Limb (tissue), 2 donors: ENCODE measurements at regions not wholly inside any gene's neighbourhood (a gene's known extent, or its start where the extent isn't known, plus 50 kb on each side); places are given as distances from the start of the nearest gene placed in this dataset.

Experiments used
- DNase-seq, 2 donors: peaks; one replicate each; pipeline ENCODE4 v3.0.0-alpha.2; 2016; ENCODE audit errors: extremely low spot score in 2 of 2

DNA sequence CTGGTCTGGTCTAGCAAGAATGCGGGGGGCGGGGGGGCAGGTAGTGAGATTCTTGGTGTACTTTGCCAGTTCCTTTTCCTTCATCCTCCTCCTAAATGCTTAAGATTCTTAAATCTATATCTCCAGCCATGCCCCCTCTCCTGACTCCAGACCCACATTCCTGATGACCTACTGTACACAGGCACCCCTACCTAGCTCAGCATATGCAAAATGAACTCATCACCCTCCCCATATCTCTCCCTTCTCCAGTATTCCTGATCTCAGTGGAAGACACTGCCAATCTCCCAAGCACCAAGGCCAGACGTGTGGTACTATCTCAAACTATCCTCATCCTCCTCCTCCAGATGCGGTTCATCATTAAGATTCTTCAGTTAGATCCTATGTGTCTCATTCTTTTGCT is 215.8 kb downstream of the SPTSSA start:
- no peak for DNase-seq

DNA sequence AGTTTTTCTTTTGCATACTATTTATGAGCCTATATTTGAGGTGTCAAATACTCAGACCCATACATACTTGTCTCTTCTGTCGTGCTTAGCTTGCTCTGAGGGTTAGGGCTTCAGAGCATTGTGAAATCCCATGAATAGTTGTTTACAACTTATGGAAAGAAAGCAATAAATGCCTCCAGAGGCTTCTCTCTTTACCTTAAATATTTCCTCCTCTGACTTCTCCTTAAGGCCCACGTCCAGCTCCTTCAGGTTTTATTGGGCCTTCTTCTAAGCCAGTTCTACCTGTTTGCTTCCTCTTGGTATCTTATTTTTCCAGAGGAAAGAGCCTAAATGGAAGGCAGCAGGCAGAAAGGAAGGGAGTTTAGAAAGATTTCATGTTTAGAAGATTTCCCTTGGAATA is 218.6 kb downstream of the SPTSSA start:
- no peak for DNase-seq

DNA sequence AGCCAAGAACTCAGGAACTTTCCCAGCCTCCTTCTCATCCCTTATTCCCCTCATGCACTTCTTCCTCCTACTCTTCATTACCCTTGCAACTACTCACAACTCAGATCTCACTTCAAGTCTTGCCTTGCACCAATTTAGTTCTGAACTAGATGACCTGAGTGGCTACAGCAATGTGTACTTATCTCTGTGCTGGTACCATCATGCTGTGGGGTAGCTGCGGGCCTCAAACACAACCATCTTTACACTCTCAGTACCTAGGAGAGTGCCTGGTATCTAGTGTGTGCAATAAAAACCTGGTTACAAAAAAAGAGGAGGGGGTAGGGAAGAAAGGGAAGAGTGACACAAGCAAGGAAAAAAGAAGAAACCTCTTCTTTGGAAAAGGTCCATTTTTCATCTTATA is 219.0 kb downstream of the SPTSSA start:
- DNase-seq: no peak

DNA sequence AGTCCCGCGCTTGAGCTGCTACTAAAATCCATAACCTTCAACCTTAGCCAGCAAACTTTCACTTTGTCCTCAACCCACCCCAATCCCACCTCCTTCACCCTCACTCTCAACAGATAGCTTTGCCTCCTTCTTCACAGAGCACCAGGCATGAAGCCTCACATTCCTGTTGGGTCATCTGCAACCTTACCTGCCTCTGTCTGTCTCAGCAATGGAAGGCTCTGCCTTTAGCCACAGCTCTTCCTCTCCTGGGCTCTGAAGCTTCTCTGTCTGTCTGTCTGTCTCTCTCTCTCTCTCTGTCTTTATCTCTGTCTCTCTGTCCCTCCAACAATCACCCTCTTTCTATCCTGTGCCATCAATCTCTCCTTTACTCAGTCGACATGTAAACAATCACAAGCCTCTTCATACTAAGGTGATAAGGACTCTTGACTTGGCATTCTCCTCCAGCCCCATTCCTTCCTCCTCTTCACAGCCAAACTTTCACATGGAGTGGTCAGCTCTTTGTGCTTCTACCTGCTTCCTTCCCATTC is 220.8 kb downstream of the SPTSSA start:
- DNase-seq: no peak

DNA sequence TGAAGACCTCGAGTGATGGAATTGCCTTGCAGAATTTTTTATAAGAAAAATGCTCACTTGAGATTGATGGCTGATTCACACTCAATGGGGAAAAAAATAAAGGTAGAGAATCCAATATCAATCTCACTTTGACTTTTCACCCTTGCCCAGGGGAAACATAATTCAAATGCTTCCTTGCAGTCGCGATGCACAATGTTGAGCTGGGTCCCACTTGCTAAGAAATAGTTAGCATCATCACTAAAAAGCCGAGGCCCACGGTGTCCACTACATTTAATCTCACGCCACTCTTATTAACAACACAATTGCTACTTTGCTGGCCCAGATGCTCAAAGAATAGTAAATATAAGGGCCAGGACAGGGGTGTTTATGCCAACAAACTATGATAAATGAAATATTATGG is 223.4 kb downstream of the SPTSSA start:
- no peak for DNase-seq

GRCh38 chr14:34237677-34238076 is 224.4 kb downstream of the SPTSSA start:
- no peak for DNase-seq

DNA sequence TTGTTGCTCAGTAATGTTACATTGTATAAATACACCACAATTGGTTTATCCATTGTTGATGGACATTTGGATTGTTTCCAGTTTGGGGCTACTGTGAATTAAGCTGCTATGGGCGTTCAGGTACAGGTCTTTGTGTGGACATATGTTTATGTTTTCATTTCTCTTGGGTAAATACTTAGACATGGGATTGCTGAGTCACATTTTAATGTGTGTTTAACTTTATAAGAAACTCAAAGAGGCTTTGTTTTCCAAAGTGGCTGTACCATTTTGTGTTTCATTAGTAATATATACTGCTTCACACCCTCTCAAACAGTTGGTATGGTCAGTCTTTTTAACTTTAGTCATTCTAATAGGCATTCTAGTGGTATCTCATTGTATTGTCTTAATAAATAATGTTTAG is 225.0 kb downstream of the SPTSSA start:
- no peak for DNase-seq

- no peak for DNase-seq
Measured at GRCh38 chr14:34235643-34236300, 226.3 kb downstream of the SPTSSA start.

GRCh38 chr14:34234258-34234657 is 227.8 kb downstream of the SPTSSA start:
- DNase-seq: no peak

GRCh38 chr14:34233619-34234018 is 228.4 kb downstream of the SPTSSA start:
- no peak for DNase-seq

- no peak for DNase-seq
Measured at GRCh38 chr14:34232790-34233189, 229.2 kb downstream of the SPTSSA start.

- DNase-seq: no peak
Measured at GRCh38 chr14:34231626-34232025, 230.4 kb downstream of the SPTSSA start.

DNA sequence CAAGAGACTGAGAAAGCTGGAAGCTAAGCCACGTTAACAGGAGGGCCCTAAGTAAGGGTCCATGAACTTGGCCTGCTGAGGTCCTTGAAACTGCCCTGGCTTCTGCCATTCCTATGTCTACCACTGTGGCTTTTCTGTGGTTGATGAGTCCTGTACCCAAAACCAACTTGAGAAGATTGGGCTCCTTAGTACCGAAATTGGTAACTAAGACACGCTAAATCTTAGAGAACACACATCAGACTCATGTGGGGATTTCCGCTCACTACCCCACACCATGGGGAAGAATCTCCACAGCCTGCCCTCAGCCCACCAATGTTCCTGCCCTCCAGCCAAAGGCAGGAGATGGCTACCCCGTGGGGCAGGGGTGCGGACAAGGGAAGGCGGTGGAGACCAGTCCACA is 232.9 kb downstream of the SPTSSA start:
- DNase-seq: no peak

- DNase-seq: no peak
Measured at GRCh38 chr14:34228650-34228976, 233.4 kb downstream of the SPTSSA start.

- DNase-seq: peak; percentile 72 to 80
Measured at GRCh38 chr14:34227834-34228649, 234.0 kb downstream of the SPTSSA start.

- DNase-seq: no peak
Measured at GRCh38 chr14:34224221-34224620, 237.8 kb downstream of the SPTSSA start.

- no peak for DNase-seq
Measured at GRCh38 chr14:34223373-34224148, 238.5 kb downstream of the SPTSSA start.

DNA sequence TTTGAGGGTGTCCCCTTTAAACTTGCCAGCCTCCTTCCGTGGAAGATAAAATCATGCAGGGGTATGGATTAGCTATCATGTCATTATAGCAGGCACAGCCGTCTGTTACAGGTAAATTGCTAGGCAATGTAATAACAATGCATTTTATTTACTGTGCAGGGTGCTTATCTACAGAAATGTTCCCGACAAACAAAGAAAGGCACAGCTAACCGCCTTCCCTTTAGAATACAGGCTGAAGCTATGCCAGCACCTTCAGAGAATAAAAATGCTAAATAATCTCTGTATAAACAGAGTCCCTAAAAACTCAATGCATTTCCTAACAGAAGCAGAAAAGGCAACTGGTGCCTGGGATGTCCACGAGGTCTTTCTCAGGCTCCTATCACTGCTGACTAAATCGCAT is 239.2 kb downstream of the SPTSSA start:
- DNase-seq: no peak

DNA sequence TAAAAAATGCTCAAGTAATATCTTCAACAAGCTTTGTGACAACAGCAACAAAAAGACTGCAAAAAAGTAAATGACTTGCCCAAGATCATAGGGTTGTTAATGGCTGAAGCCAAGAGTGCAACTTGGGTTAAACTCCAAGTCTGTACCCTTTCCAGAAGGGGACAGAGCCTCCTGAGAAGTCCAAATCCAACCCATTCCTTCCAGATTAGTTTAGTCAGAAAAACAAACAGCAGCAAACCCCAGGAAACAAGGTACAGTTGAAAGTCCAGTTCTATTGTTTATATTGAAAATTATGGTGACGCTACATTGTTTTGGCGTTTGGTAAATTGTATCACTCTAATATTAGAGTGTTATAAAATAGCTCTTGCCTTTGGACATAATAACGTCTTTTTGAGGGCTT is 239.9 kb downstream of the SPTSSA start:
- DNase-seq: no peak

- no peak for DNase-seq
Measured at GRCh38 chr14:34220921-34221320, 241.1 kb downstream of the SPTSSA start.

DNA sequence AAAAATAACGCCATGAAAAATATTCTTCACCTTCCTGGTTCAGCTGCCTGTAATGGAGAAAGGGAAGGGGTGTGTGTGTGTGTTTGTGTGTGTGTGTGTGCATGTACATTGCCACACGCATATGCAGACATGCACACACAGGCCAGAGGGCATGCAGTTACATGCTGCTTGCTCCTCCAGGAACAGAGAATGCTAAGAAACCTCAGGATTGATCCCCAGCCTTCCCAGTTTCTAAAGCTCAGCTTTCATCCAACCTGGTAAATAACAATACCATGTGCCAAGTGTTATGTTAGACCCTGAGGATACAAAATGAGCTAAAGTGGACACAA is 241.7 kb downstream of the SPTSSA start:
- no peak for DNase-seq

DNA sequence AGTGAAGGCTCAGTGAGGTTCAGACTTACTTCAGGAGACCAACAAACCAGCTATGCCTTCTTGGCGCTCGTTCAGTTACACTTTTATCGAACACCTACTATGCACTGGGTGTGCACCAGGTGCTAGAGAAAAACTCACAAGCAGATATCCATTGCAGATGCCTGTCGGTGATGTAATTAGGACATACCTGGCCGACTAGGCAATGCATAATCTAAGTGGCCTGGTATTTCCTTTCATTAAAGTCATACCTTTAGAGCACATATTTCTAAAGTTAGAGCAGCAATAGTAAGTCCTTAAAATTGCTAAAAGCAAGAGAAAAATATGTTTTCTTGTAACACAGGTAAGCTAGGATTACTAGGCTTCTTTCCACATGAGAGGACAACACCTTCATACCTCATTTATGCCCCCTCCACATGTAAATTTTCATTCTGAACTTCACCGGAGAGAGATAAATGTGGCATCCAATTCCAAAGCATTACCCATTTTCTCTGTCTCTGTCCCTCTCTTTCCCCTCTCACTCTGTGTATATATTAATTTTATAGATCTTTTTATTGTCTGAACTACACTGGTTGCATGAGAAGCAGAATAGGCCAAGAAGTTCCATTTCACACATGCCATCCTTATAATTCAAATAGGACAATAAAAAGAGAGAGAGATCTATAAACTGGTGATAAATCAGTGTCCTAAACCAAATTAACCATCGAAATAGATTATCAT is 242.2 kb downstream of the SPTSSA start:
- DNase-seq: no peak
